OCI-LY3 (cell line): ENCODE measurements at regions not wholly inside any gene's neighbourhood (a gene's known extent, or its start where the extent isn't known, plus 50 kb on each side); places are given as distances from the start of the nearest gene placed in this dataset.

ENCODE experiments used
- CTCF ChIP-seq: fragments of 200-600, 300-600 bp; sonication (generic); IDR thresholded peaks from 2 replicates; pipeline ENCODE4 v1.5.1; 2014; ENCODE audit warnings: antibody characterized with exemption, low read length, low read depth
- EZH2phosphoT487 ChIP-seq: fragments of 200-600 bp; shearing (Covaris generic); IDR thresholded peaks from 2 replicates; pipeline ENCODE4 v1.6.1; 2018; ENCODE audit warnings: antibody characterized with exemption, mixed run types, low read depth

- TF ChIP-seq CTCF, result no peak
- TF ChIP-seq EZH2phosphoT487, result no peak
Observed at GRCh38 chr10:6763001-6763400, 182.9 kb upstream of the PRKCQ start.
